ENCODE measurements at regions not wholly inside any gene's neighbourhood (a gene's known extent, or its start where the extent isn't known, plus 50 kb on each side); places are given as distances from the start of the nearest gene placed in this dataset.

GRCh38 chr3:25171118-25171807 lies 256.8 kb upstream of the RARB start:
- H3K36me3 ChIP-seq (ENCODE audit: control insufficient read depth in 2 of 2, insufficient read depth in 2 of 2, low read length in 1 of 2), result no peaks in the 10 kb centered on the region
- no peaks in the 10 kb centered on the region for H3K27me3 ChIP-seq (replicated peaks in 1 of 2; ENCODE audit: control insufficient read depth in 2 of 2, insufficient read depth in 2 of 2, low read length in 1 of 2)
- H3K9ac ChIP-seq (ENCODE audit: control insufficient read depth, insufficient read depth, low read length), result no peak overlapping the region
- BruUV-seq (replicated peaks), result no TSS peak
- H3K4me2 ChIP-seq (ENCODE audit: control insufficient read depth, insufficient read depth), result no peak overlapping the region
- H3K27ac ChIP-seq (ENCODE audit: control insufficient read depth, insufficient read depth), result no peak overlapping the region
- no peaks in the 10 kb centered on the region for H3K4me1 ChIP-seq (ENCODE audit: control insufficient read depth, insufficient read depth, low read length)
- no peaks in the 10 kb centered on the region for H4K20me1 ChIP-seq (ENCODE audit: control insufficient read depth, insufficient read depth)
- no peak overlapping the region for H3K4me3 ChIP-seq
- ATAC-seq (no peak), DNase-seq (ENCODE audit: low read depth, low spot score) (no peak), FAIRE-seq (no peak)
- ChIA-PET RAD21 (ENCODE audit: unreplicated experiment) (no interaction called here), POLR2A (interaction anchor here (0.6 kb wide), 1 partner anchor 1479 kb away, joined by 3 read pairs; no protein-coding TSS in a partner anchor), CTCF (interaction anchor here (0.6 kb wide), 1 partner anchor 1204 kb away, joined by 3 read pairs; no protein-coding TSS in a partner anchor), SMC1A (ENCODE audit: uncharacterized antibody, unreplicated experiment) (no interaction called here)
- no peaks in the 10 kb centered on the region for H3K79me2 ChIP-seq (ENCODE audit: control insufficient read depth, insufficient read depth, low read length)
- in situ Hi-C loops (cut with MboI) (no loop called here), intact Hi-C loops (cut with micrococcal nuclease; ENCODE audit: unreplicated experiment) (no loop called here)
- H2AFZ ChIP-seq (ENCODE audit: control insufficient read depth, low read depth, low read length), result no peak overlapping the region
- 7% methylated on average over 4 of the region's 4 CpGs for WGBS (ENCODE audit: insufficient coverage, insufficient replicate concordance, low lambda C conversion rate, missing lambda C conversion rate)
- H3K9me3 ChIP-seq (replicated peaks; ENCODE audit: control insufficient read depth, insufficient read depth, low read length), result no peaks in the 10 kb centered on the region; the same call in 2 of the 3 replicates
- TF ChIP-seq POU2F2 (IDR thresholded peaks at IDR 0.05; ENCODE audit: borderline replicate concordance, low read depth, low read length) (no peak), NRF1 (conservative IDR thresholded peaks at IDR 0.05; ENCODE audit: low read depth, low read length) (no peak), E2F4 (IDR thresholded peaks at IDR 0.05; ENCODE audit: low read depth, low read length) (no peak), EZH2 (IDR thresholded peaks at IDR 0.05; ENCODE audit: borderline replicate concordance, control insufficient read depth, low read depth, low read length) (no peak), ESRRA (IDR thresholded peaks at IDR 0.05; ENCODE audit: low read length) (no peak), NBN (IDR thresholded peaks at IDR 0.05) (no peak), KLF5 (IDR thresholded peaks at IDR 0.05; ENCODE audit: partially characterized antibody) (no peak), HDAC6 (IDR thresholded peaks at IDR 0.05; ENCODE audit: unreplicated experiment) (no peak), NR2C1 (IDR thresholded peaks at IDR 0.05) (no peak), NFIC (IDR thresholded peaks at IDR 0.05; ENCODE audit: low read depth, low read length) (no peak), MLLT1 (IDR thresholded peaks at IDR 0.05) (no peak), RCOR1 (conservative IDR thresholded peaks at IDR 0.05; ENCODE audit: low read depth, low read length) (no peak), SIX5 (IDR thresholded peaks at IDR 0.05; ENCODE audit: low read depth, low read length, severe bottlenecking) (no peak), HDGF (IDR thresholded peaks at IDR 0.05) (no peak), ZBTB4 (CRISPR knock-in tag; IDR thresholded peaks at IDR 0.05) (no peak), WRNIP1 (IDR thresholded peaks at IDR 0.05; ENCODE audit: borderline replicate concordance, low read depth, low read length) (no peak)

Measured in GM12878 (cell line).